Endothelial cell of umbilical vein (primary cell): ENCODE measurements at regions not wholly inside any gene's neighbourhood (a gene's known extent, or its start where the extent isn't known, plus 50 kb on each side); places are given as distances from the start of the nearest gene placed in this dataset.

Experiments
- EZH2 ChIP-seq: IDR thresholded peaks from 2 replicates; pipeline ENCODE4 v1.6.1; 2012; ENCODE audit warnings: borderline replicate concordance, low read depth, mild to moderate bottlenecking, moderate library complexity, low read length, inconsistent platforms; ENCODE audit not compliant: severe bottlenecking
- FOS ChIP-seq: IDR thresholded peaks from 2 replicates; pipeline ENCODE4 v1.6.1; 2011; ENCODE audit warnings: mild to moderate bottlenecking, low read length, moderate library complexity, borderline replicate concordance; ENCODE audit not compliant: insufficient read depth
- GATA2 ChIP-seq: IDR thresholded peaks from 2 replicates; pipeline ENCODE4 v1.7.0; 2011; ENCODE audit warnings: low read depth, mild to moderate bottlenecking, moderate library complexity, mixed read lengths, low read length; ENCODE audit not compliant: insufficient read length, insufficient read depth
- POLR2A ChIP-seq: IDR thresholded peaks from 2 replicates; pipeline ENCODE4 v1.6.1; 2012; ENCODE audit warnings: low read depth, mild to moderate bottlenecking, control low read depth, low read length
- POLR2AphosphoS5 ChIP-seq: IDR thresholded peaks from 2 replicates; pipeline ENCODE4 v1.6.1; 2012; ENCODE audit warnings: low read depth, mild to moderate bottlenecking, control low read depth, low read length, moderate library complexity; ENCODE audit not compliant: insufficient read depth
- TF ChIP-seq, protein P1 (sequence below), 2 donors: IDR thresholded peaks; 1 replicate in 1 of 2; 2 replicates in 1 of 2; pipeline ENCODE4 v1.5.1; 2011; ENCODE audit warnings: low read length in 2 of 2, mild to moderate bottlenecking in 2 of 2, moderate library complexity in 2 of 2, control low read depth in 1 of 2, inconsistent platforms in 1 of 2, low read depth in 1 of 2; ENCODE audit not compliant: insufficient read depth in 1 of 2; ENCODE audit errors: extremely low read depth in 1 of 2
- TF ChIP-seq, protein P2 (sequence below): IDR thresholded peaks from 2 replicates; pipeline ENCODE4 v1.6.1; 2011; ENCODE audit not compliant: insufficient read depth, insufficient read length

GRCh38 chr4:159685340-159686092 is 582.6 kb downstream of the RAPGEF2 start:
- TF ChIP-seq, protein P1, sequence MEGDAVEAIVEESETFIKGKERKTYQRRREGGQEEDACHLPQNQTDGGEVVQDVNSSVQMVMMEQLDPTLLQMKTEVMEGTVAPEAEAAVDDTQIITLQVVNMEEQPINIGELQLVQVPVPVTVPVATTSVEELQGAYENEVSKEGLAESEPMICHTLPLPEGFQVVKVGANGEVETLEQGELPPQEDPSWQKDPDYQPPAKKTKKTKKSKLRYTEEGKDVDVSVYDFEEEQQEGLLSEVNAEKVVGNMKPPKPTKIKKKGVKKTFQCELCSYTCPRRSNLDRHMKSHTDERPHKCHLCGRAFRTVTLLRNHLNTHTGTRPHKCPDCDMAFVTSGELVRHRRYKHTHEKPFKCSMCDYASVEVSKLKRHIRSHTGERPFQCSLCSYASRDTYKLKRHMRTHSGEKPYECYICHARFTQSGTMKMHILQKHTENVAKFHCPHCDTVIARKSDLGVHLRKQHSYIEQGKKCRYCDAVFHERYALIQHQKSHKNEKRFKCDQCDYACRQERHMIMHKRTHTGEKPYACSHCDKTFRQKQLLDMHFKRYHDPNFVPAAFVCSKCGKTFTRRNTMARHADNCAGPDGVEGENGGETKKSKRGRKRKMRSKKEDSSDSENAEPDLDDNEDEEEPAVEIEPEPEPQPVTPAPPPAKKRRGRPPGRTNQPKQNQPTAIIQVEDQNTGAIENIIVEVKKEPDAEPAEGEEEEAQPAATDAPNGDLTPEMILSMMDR (IDR thresholded peaks at IDR 0.05; ENCODE audit: extremely low read depth in 1 of 2, insufficient read depth in 1 of 2, low read depth in 1 of 2, low read length in 2 of 2), result no peak
- TF ChIP-seq POLR2A, result no peak
- no peak for TF ChIP-seq EZH2
- TF ChIP-seq, protein P2, sequence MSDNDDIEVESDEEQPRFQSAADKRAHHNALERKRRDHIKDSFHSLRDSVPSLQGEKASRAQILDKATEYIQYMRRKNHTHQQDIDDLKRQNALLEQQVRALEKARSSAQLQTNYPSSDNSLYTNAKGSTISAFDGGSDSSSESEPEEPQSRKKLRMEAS, result no peak
- TF ChIP-seq POLR2AphosphoS5, result no peak
- no peak for TF ChIP-seq FOS
- TF ChIP-seq GATA2, result no peak
